Stimulated activated memory B cell treated with anti-CD40 and anti-IgM and Interleukin-4, amounts not matched to agents 10 μg/mL and 1 μg/mL and 100 μg/mL, for 72 hours (primary cell): ENCODE measurements at regions not wholly inside any gene's neighbourhood (a gene's known extent, or its start where the extent isn't known, plus 50 kb on each side); places are given as distances from the start of the nearest gene placed in this dataset.

ENCODE experiments used
- ATAC-seq: fragments of 150-1000 bp; cut with Tn5 transposase; 2 replicates; pipeline ENCODE4 v1.10.0; 2021
- H3K27ac Mint-ChIP-seq: one replicate; pipeline ENCODE4 v1.8.0; 2022; ENCODE audit warnings: mild to moderate bottlenecking, mixed read lengths
- H3K27me3 Mint-ChIP-seq: one replicate; pipeline ENCODE4 v1.8.0; 2022; ENCODE audit warnings: mixed read lengths
- H3K36me3 Mint-ChIP-seq: one replicate; pipeline ENCODE4 v1.8.0; 2022; ENCODE audit warnings: mixed read lengths
- H3K4me1 Mint-ChIP-seq: one replicate; pipeline ENCODE4 v1.8.0; 2022; ENCODE audit warnings: mixed read lengths
- H3K4me3 Mint-ChIP-seq: one replicate; pipeline ENCODE4 v1.8.0; 2022; ENCODE audit warnings: mild to moderate bottlenecking, moderate library complexity, mixed read lengths
- H3K9me3 Mint-ChIP-seq: one replicate; pipeline ENCODE4 v1.8.0; 2022; ENCODE audit warnings: mixed read lengths

- Mint-ChIP-seq H3K4me1 (no peaks in the 10 kb centered on the region), H3K9me3 (peaks cover 3% of the 10 kb centered on the region), H3K27me3 (no peaks in the 10 kb centered on the region), H3K36me3 (no peaks in the 10 kb centered on the region), H3K27ac (no peak overlapping the region), H3K4me3 (no peak overlapping the region)
- no peak for ATAC-seq
Observed at GRCh38 chr6:153599901-153600300, 439.1 kb upstream of the OPRM1 start.

GRCh38 chr6:153595903-153596302, 443.1 kb upstream of the OPRM1 start:
- Mint-ChIP-seq H3K4me1 (no peaks in the 10 kb centered on the region), H3K27ac (no peak overlapping the region), H3K4me3 (no peak overlapping the region), H3K27me3 (no peaks in the 10 kb centered on the region), H3K9me3 (peaks cover 12% of the 10 kb centered on the region), H3K36me3 (no peaks in the 10 kb centered on the region)
- peak; percentile 34 for ATAC-seq

GRCh38 chr6:153594871-153595270, 444.2 kb upstream of the OPRM1 start:
- H3K27ac Mint-ChIP-seq, result no peak overlapping the region
- H3K9me3 Mint-ChIP-seq, result peaks cover 12% of the 10 kb centered on the region
- H3K4me1 Mint-ChIP-seq, result no peaks in the 10 kb centered on the region
- no peaks in the 10 kb centered on the region for H3K27me3 Mint-ChIP-seq
- H3K36me3 Mint-ChIP-seq, result no peaks in the 10 kb centered on the region
- no peak overlapping the region for H3K4me3 Mint-ChIP-seq
- ATAC-seq, result no peak

- ATAC-seq, result no peak
- Mint-ChIP-seq H3K27me3 (no peaks in the 10 kb centered on the region), H3K4me3 (no peak overlapping the region), H3K9me3 (peaks cover 12% of the 10 kb centered on the region), H3K4me1 (no peaks in the 10 kb centered on the region), H3K36me3 (no peaks in the 10 kb centered on the region), H3K27ac (no peak overlapping the region)
Observed at GRCh38 chr6:153591159-153591558, 447.9 kb upstream of the OPRM1 start.

GRCh38 chr6:153590411-153590810, 448.6 kb upstream of the OPRM1 start:
- Mint-ChIP-seq H3K36me3 (no peaks in the 10 kb centered on the region), H3K27ac (no peak overlapping the region), H3K4me3 (no peak overlapping the region), H3K9me3 (peaks cover 12% of the 10 kb centered on the region), H3K27me3 (no peaks in the 10 kb centered on the region), H3K4me1 (no peaks in the 10 kb centered on the region)
- no peak for ATAC-seq

- Mint-ChIP-seq H3K36me3 (no peaks in the 10 kb centered on the region), H3K4me1 (no peaks in the 10 kb centered on the region), H3K27ac (no peak overlapping the region), H3K4me3 (no peak overlapping the region), H3K27me3 (no peaks in the 10 kb centered on the region), H3K9me3 (peaks cover 6% of the 10 kb centered on the region)
- no peak for ATAC-seq
Observed at GRCh38 chr6:153588330-153588729, 450.7 kb upstream of the OPRM1 start.

GRCh38 chr6:153583685-153584084, 452.6 kb upstream of the RGS17 start:
- no peaks in the 10 kb centered on the region for H3K27me3 Mint-ChIP-seq
- H3K4me1 Mint-ChIP-seq, result no peaks in the 10 kb centered on the region
- H3K27ac Mint-ChIP-seq, result no peak overlapping the region
- H3K4me3 Mint-ChIP-seq, result no peak overlapping the region
- H3K36me3 Mint-ChIP-seq, result no peaks in the 10 kb centered on the region
- H3K9me3 Mint-ChIP-seq, result peaks cover 7% of the 10 kb centered on the region
- ATAC-seq, result no peak

- peaks cover 7% of the 10 kb centered on the region for H3K9me3 Mint-ChIP-seq
- no peak for ATAC-seq
- no peak overlapping the region for H3K27ac Mint-ChIP-seq
- no peaks in the 10 kb centered on the region for H3K27me3 Mint-ChIP-seq
- no peaks in the 10 kb centered on the region for H3K4me1 Mint-ChIP-seq
- no peaks in the 10 kb centered on the region for H3K36me3 Mint-ChIP-seq
- no peak overlapping the region for H3K4me3 Mint-ChIP-seq
Observed at GRCh38 chr6:153580776-153581175, 449.7 kb upstream of the RGS17 start.

- ATAC-seq, result no peak
- Mint-ChIP-seq H3K9me3 (peaks cover 7% of the 10 kb centered on the region), H3K36me3 (no peaks in the 10 kb centered on the region), H3K4me3 (no peak overlapping the region), H3K4me1 (no peaks in the 10 kb centered on the region), H3K27me3 (no peaks in the 10 kb centered on the region), H3K27ac (no peak overlapping the region)
Observed at GRCh38 chr6:153575528-153575927, 444.4 kb upstream of the RGS17 start.

- no peaks in the 10 kb centered on the region for H3K27me3 Mint-ChIP-seq
- H3K36me3 Mint-ChIP-seq, result no peaks in the 10 kb centered on the region
- no peak overlapping the region for H3K4me3 Mint-ChIP-seq
- no peaks in the 10 kb centered on the region for H3K4me1 Mint-ChIP-seq
- peaks cover 3% of the 10 kb centered on the region for H3K9me3 Mint-ChIP-seq
- no peak for ATAC-seq
- no peak overlapping the region for H3K27ac Mint-ChIP-seq
Observed at GRCh38 chr6:153574231-153574630, 443.1 kb upstream of the RGS17 start.

- no peaks in the 10 kb centered on the region for H3K27me3 Mint-ChIP-seq
- H3K4me3 Mint-ChIP-seq, result no peak overlapping the region
- H3K36me3 Mint-ChIP-seq, result no peaks in the 10 kb centered on the region
- H3K27ac Mint-ChIP-seq, result no peak overlapping the region
- ATAC-seq, result no peak
- H3K4me1 Mint-ChIP-seq, result no peaks in the 10 kb centered on the region
- H3K9me3 Mint-ChIP-seq, result no peaks in the 10 kb centered on the region
Observed at GRCh38 chr6:153572371-153572770, 441.3 kb upstream of the RGS17 start.

GRCh38 chr6:153568628-153569027, 437.5 kb upstream of the RGS17 start:
- Mint-ChIP-seq H3K4me1 (no peaks in the 10 kb centered on the region), H3K27me3 (no peaks in the 10 kb centered on the region), H3K9me3 (no peaks in the 10 kb centered on the region), H3K4me3 (no peak overlapping the region), H3K27ac (no peak overlapping the region), H3K36me3 (no peaks in the 10 kb centered on the region)
- ATAC-seq, result no peak

- no peak for ATAC-seq
- Mint-ChIP-seq H3K27ac (no peak overlapping the region), H3K36me3 (no peaks in the 10 kb centered on the region), H3K4me1 (no peaks in the 10 kb centered on the region), H3K27me3 (no peaks in the 10 kb centered on the region), H3K4me3 (no peak overlapping the region), H3K9me3 (no peaks in the 10 kb centered on the region)
Observed at GRCh38 chr6:153564803-153565202, 433.7 kb upstream of the RGS17 start.

- ATAC-seq, result no peak
- Mint-ChIP-seq H3K4me3 (no peak overlapping the region), H3K36me3 (no peaks in the 10 kb centered on the region), H3K4me1 (no peaks in the 10 kb centered on the region), H3K27ac (no peak overlapping the region), H3K27me3 (no peaks in the 10 kb centered on the region), H3K9me3 (no peaks in the 10 kb centered on the region)
Observed at GRCh38 chr6:153563001-153563400, 431.9 kb upstream of the RGS17 start.

- no peaks in the 10 kb centered on the region for H3K27me3 Mint-ChIP-seq
- ATAC-seq, result no peak
- H3K36me3 Mint-ChIP-seq, result no peaks in the 10 kb centered on the region
- peaks cover 7% of the 10 kb centered on the region for H3K9me3 Mint-ChIP-seq
- H3K4me3 Mint-ChIP-seq, result no peak overlapping the region
- no peak overlapping the region for H3K27ac Mint-ChIP-seq
- no peaks in the 10 kb centered on the region for H3K4me1 Mint-ChIP-seq
Observed at GRCh38 chr6:153553627-153554026, 422.5 kb upstream of the RGS17 start.

GRCh38 chr6:153539602-153540001, 408.5 kb upstream of the RGS17 start:
- no peak overlapping the region for H3K27ac Mint-ChIP-seq
- ATAC-seq, result no peak
- peaks cover 6% of the 10 kb centered on the region for H3K9me3 Mint-ChIP-seq
- no peaks in the 10 kb centered on the region for H3K27me3 Mint-ChIP-seq
- H3K4me1 Mint-ChIP-seq, result no peaks in the 10 kb centered on the region
- H3K36me3 Mint-ChIP-seq, result no peaks in the 10 kb centered on the region
- H3K4me3 Mint-ChIP-seq, result no peak overlapping the region

- no peak overlapping the region for H3K4me3 Mint-ChIP-seq
- H3K27me3 Mint-ChIP-seq, result no peaks in the 10 kb centered on the region
- no peaks in the 10 kb centered on the region for H3K36me3 Mint-ChIP-seq
- no peak overlapping the region for H3K27ac Mint-ChIP-seq
- no peak for ATAC-seq
- no peaks in the 10 kb centered on the region for H3K4me1 Mint-ChIP-seq
- H3K9me3 Mint-ChIP-seq, result no peaks in the 10 kb centered on the region
Observed at GRCh38 chr6:153538491-153538890, 407.4 kb upstream of the RGS17 start.
